ENCODE measurements at regions not wholly inside any gene's neighbourhood (a gene's known extent, or its start where the extent isn't known, plus 50 kb on each side); places are given as distances from the start of the nearest gene placed in this dataset.

DNA sequence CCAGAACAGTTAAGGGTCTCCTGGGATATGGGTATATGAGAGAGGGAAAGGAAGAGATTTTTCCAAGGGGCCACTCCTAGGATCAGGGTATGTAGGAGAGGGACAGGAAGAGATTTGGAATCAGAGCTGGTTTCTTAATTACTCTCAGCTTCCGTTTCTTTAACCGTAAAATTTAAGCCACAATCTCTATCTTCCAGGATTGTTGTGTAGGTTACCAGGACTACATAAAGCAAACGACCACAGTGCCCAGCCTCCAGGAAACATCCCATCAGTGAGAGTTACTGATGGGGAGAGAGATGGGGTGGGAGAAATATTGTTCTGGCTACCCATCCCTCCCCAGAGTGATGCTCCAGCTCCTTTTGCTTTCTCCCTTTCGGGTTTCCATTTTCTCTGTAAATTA is 114.6 kb upstream of the THUMPD2 start:
- no peak for TF ChIP-seq POLR2A (IDR thresholded peaks at IDR 0.05)
- TF ChIP-seq, protein P1, sequence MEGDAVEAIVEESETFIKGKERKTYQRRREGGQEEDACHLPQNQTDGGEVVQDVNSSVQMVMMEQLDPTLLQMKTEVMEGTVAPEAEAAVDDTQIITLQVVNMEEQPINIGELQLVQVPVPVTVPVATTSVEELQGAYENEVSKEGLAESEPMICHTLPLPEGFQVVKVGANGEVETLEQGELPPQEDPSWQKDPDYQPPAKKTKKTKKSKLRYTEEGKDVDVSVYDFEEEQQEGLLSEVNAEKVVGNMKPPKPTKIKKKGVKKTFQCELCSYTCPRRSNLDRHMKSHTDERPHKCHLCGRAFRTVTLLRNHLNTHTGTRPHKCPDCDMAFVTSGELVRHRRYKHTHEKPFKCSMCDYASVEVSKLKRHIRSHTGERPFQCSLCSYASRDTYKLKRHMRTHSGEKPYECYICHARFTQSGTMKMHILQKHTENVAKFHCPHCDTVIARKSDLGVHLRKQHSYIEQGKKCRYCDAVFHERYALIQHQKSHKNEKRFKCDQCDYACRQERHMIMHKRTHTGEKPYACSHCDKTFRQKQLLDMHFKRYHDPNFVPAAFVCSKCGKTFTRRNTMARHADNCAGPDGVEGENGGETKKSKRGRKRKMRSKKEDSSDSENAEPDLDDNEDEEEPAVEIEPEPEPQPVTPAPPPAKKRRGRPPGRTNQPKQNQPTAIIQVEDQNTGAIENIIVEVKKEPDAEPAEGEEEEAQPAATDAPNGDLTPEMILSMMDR (IDR thresholded peaks at IDR 0.05) = no peak
